ENCODE measurements at regions not wholly inside any gene's neighbourhood (a gene's known extent, or its start where the extent isn't known, plus 50 kb on each side); places are given as distances from the start of the nearest gene placed in this dataset.

DNA sequence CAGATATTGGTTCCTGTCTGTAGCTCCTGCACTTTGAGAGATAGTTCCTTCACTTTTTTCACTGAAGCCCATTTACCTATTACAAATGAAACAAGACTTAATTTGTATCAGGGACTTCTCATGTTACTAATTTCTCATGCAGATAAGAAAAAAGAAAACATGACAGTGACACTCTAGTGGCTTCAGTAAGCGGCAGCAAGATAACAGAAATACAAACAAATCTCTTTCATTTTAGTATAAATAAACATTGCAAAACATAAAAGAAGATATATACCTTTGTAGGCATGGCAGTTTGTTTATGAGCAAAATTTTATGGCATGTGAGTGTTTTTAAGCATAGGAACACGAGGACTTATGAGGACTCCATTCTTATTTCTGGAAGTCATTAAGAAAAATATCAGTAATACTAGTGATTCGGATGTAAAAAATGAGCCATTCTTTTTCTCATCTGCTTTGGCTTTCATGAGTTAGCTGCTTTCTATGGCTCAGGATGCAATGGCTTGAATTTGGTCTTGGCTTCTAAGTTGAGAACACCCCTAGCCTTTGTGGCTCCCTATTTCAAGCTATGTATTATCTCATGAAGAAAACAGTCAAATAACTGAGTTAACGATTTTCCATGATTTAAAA, 310.1 kb upstream of the RGS6 start:
- TF ChIP-seq FOXP2 (optimal IDR thresholded peaks at IDR 0.05; ENCODE audit: borderline replicate concordance, extremely low read depth, extremely low read length, insufficient read depth) = no peak

- TF ChIP-seq FOXP2 (optimal IDR thresholded peaks at IDR 0.05; ENCODE audit: borderline replicate concordance, extremely low read depth, extremely low read length, insufficient read depth) = no peak
- TF ChIP-seq SIN3A (IDR thresholded peaks at IDR 0.05; ENCODE audit: borderline replicate concordance, insufficient read depth, low read length) = no peak
- TF ChIP-seq, protein P1, sequence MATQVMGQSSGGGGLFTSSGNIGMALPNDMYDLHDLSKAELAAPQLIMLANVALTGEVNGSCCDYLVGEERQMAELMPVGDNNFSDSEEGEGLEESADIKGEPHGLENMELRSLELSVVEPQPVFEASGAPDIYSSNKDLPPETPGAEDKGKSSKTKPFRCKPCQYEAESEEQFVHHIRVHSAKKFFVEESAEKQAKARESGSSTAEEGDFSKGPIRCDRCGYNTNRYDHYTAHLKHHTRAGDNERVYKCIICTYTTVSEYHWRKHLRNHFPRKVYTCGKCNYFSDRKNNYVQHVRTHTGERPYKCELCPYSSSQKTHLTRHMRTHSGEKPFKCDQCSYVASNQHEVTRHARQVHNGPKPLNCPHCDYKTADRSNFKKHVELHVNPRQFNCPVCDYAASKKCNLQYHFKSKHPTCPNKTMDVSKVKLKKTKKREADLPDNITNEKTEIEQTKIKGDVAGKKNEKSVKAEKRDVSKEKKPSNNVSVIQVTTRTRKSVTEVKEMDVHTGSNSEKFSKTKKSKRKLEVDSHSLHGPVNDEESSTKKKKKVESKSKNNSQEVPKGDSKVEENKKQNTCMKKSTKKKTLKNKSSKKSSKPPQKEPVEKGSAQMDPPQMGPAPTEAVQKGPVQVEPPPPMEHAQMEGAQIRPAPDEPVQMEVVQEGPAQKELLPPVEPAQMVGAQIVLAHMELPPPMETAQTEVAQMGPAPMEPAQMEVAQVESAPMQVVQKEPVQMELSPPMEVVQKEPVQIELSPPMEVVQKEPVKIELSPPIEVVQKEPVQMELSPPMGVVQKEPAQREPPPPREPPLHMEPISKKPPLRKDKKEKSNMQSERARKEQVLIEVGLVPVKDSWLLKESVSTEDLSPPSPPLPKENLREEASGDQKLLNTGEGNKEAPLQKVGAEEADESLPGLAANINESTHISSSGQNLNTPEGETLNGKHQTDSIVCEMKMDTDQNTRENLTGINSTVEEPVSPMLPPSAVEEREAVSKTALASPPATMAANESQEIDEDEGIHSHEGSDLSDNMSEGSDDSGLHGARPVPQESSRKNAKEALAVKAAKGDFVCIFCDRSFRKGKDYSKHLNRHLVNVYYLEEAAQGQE (IDR thresholded peaks at IDR 0.05; ENCODE audit: insufficient read depth in 1 of 2, low read depth in 2 of 2, low read length in 2 of 2) = no peak
- no peak for TF ChIP-seq POLR2AphosphoS5 (IDR thresholded peaks at IDR 0.05; ENCODE audit: low read depth, low read length)
- TF ChIP-seq TAF1 (IDR thresholded peaks at IDR 0.05; ENCODE audit: borderline replicate concordance, insufficient read depth, low read length) = no peak
Observed at GRCh38 chr14:71623939-71624338, 308.3 kb upstream of the RGS6 start.

- TF ChIP-seq SIN3A (IDR thresholded peaks at IDR 0.05; ENCODE audit: borderline replicate concordance, insufficient read depth, low read length) (no peak), POLR2AphosphoS5 (IDR thresholded peaks at IDR 0.05; ENCODE audit: low read depth, low read length) (no peak), TAF1 (IDR thresholded peaks at IDR 0.05; ENCODE audit: borderline replicate concordance, insufficient read depth, low read length) (no peak), FOXP2 (optimal IDR thresholded peaks at IDR 0.05; ENCODE audit: borderline replicate concordance, extremely low read depth, extremely low read length, insufficient read depth) (no peak)
- TF ChIP-seq, protein P1 (IDR thresholded peaks at IDR 0.05; ENCODE audit: insufficient read depth in 1 of 2, low read depth in 2 of 2, low read length in 2 of 2) = no peak
Observed at GRCh38 chr14:71625175-71625574, 307.1 kb upstream of the RGS6 start.

DNA sequence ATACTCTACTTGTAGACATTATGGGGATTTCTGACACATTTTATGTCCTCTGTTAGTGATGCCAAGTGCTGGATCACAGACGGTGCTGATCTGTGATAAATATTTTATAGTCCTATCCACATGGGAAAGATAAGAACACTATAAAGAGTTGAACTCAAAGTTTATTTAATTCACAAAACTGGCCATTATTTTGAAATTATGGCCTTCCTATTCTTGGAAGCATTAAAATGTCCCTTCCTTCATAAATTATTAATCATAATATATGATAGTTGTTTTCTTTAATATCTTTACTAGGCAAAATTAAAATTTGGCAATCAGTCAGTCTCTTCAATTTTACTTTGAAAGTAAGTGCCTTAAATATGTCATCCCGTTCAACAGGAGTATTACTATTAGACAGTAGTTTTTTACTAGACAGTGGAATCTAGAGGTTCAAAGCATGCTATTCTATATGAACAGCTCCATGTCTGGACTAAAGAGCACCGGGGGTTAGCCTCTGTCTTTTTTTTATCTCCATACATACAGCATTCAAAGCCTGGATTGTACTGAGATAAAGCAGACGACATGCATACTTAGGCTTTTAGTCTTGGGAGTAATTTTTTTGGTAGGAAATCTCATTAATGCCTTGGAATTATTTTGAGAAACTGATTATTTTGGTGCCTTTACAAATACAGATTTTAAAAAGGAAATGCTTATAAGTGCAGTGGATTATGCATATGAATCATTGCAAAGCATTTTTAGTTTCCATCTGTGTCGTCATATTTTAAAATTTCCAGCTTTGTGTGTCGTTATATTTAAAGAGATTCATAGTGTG, 306.1 kb upstream of the RGS6 start:
- TF ChIP-seq, protein P1 (IDR thresholded peaks at IDR 0.05; ENCODE audit: insufficient read depth in 1 of 2, low read depth in 2 of 2, low read length in 2 of 2) = no peak
- TF ChIP-seq FOXP2 (optimal IDR thresholded peaks at IDR 0.05; ENCODE audit: borderline replicate concordance, extremely low read depth, extremely low read length, insufficient read depth) (no peak), POLR2AphosphoS5 (IDR thresholded peaks at IDR 0.05; ENCODE audit: low read depth, low read length) (no peak)

DNA sequence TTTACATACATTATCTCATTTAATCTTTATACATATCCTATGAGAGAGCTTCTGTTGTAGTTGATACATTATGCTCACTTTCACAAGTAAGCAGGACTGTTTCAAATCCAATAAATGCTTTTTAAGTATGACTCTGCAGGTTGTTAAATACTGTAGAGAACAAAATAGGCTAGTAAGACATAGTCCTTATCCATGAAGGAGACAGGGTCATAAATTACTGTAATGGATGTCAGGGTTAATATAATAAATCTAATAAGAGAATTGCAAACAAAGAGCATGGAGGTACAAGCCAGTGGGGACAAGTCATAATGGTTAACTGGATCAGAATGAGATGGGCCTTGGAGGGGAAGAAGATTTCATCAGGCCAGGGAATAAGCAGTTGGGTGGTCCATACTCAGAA, 303.8 kb upstream of the RGS6 start:
- TF ChIP-seq FOXP2 (optimal IDR thresholded peaks at IDR 0.05; ENCODE audit: borderline replicate concordance, extremely low read depth, extremely low read length, insufficient read depth) (no peak), SIN3A (IDR thresholded peaks at IDR 0.05; ENCODE audit: borderline replicate concordance, insufficient read depth, low read length) (no peak), POLR2AphosphoS5 (IDR thresholded peaks at IDR 0.05; ENCODE audit: low read depth, low read length) (no peak), TAF1 (IDR thresholded peaks at IDR 0.05; ENCODE audit: borderline replicate concordance, insufficient read depth, low read length) (no peak)
- TF ChIP-seq, protein P1 (IDR thresholded peaks at IDR 0.05; ENCODE audit: insufficient read depth in 1 of 2, low read depth in 2 of 2, low read length in 2 of 2) = no peak
